ENCODE measurements at regions not wholly inside any gene's neighbourhood (a gene's known extent, or its start where the extent isn't known, plus 50 kb on each side); places are given as distances from the start of the nearest gene placed in this dataset.
A peak's percentile ranks its signal among the peaks of the same experiment; 100 is the strongest.
"Not testable (repeated sequence)": the region's sequence is repeated elsewhere in the genome, so short reads cannot be mapped to it uniquely, and the experiment has no call there.

GRCh38 chr17:21470422-21470821, 94.3 kb downstream of the KCNJ12 start:
- not testable (repeated sequence) for DNase-seq

- no peak for DNase-seq
Observed at GRCh38 chr17:21470861-21471260, 94.7 kb downstream of the KCNJ12 start.

- no peak for DNase-seq
Observed at GRCh38 chr17:21474815-21475214, 98.7 kb downstream of the KCNJ12 start.

GRCh38 chr17:21475571-21475970, 99.4 kb downstream of the KCNJ12 start:
- DNase-seq: no peak

- DNase-seq: no peak
Observed at GRCh38 chr17:21476867-21477266, 100.7 kb downstream of the KCNJ12 start.

- DNase-seq: no peak
Observed at GRCh38 chr17:21482189-21482865, 106.2 kb downstream of the KCNJ12 start.

- DNase-seq: not testable (repeated sequence)
Observed at GRCh38 chr17:21488043-21488442, 111.9 kb downstream of the KCNJ12 start.

GRCh38 chr17:21493993-21494392, 117.8 kb downstream of the KCNJ12 start:
- no peak for DNase-seq

- DNase-seq: no peak
Observed at GRCh38 chr17:21495281-21495680, 119.1 kb downstream of the KCNJ12 start.

GRCh38 chr17:21500064-21500463, 123.9 kb downstream of the KCNJ12 start:
- no peak for DNase-seq

GRCh38 chr17:21501927-21502700, 126.0 kb downstream of the KCNJ12 start:
- DNase-seq: not testable (repeated sequence)

- DNase-seq: no peak
Observed at GRCh38 chr17:21505819-21506815, 130.0 kb downstream of the KCNJ12 start.

- not testable (repeated sequence) for DNase-seq
Observed at GRCh38 chr17:21507806-21508205, 131.6 kb downstream of the KCNJ12 start.

GRCh38 chr17:21508211-21508610, 132.1 kb downstream of the KCNJ12 start:
- DNase-seq: no peak

GRCh38 chr17:21509356-21509755, 133.2 kb downstream of the KCNJ12 start:
- DNase-seq: not testable (repeated sequence)

GRCh38 chr17:21510686-21511362, 134.7 kb downstream of the KCNJ12 start:
- no peak for DNase-seq

GRCh38 chr17:21511363-21512195, 135.4 kb downstream of the KCNJ12 start:
- peak; percentile 60 for DNase-seq

GRCh38 chr17:21512307-21513011, 136.3 kb downstream of the KCNJ12 start:
- no peak for DNase-seq

- DNase-seq: peak; percentile 71
Observed at GRCh38 chr17:21513012-21513570, 136.9 kb downstream of the KCNJ12 start.

GRCh38 chr17:21514567-21514966, 138.4 kb downstream of the KCNJ12 start:
- not testable (repeated sequence) for DNase-seq

Measured in stimulated activated CD4-positive, alpha-beta T cell treated with anti-CD3 and anti-CD28 coated beads, Interleukin-1b, Interleukin-23, amount 100 ng/mL, for 48 hours (primary cell).